ENCODE measurements at regions not wholly inside any gene's neighbourhood (a gene's known extent, or its start where the extent isn't known, plus 50 kb on each side); places are given as distances from the start of the nearest gene placed in this dataset.

- H3K9me3 ChIP-seq, result no peaks in the 10 kb centered on the region
- no peaks in the 10 kb centered on the region for H3K36me3 ChIP-seq
- intact Hi-C loops (cut with DNase I), result no loop called here
- H3K4me3 ChIP-seq, result no peak overlapping the region
- no peak overlapping the region for H3K27ac ChIP-seq
- WGBS, 2 donors, result 41% methylated on average over 2 of the region's 2 CpGs
- DNase-seq, result no peak
- H3K4me1 ChIP-seq, result no peaks in the 10 kb centered on the region
- TF ChIP-seq CTCF (IDR thresholded peaks at IDR 0.05), result no peak
- TF ChIP-seq POLR2A (IDR thresholded peaks at IDR 0.05), result no peak
- no peak for TF ChIP-seq EP300 (IDR thresholded peaks at IDR 0.05)
- no peak for TF ChIP-seq POLR2AphosphoS5 (IDR thresholded peaks at IDR 0.05)
- H3K27me3 ChIP-seq, result no peaks in the 10 kb centered on the region
Observed at GRCh38 chr4:67035501-67035900, 509.8 kb downstream of the CENPC start.

GRCh38 chr4:67030636-67031035 lies 514.7 kb downstream of the CENPC start:
- no peaks in the 10 kb centered on the region for H3K36me3 ChIP-seq
- no peaks in the 10 kb centered on the region for H3K27me3 ChIP-seq
- no peak for DNase-seq
- no peaks in the 10 kb centered on the region for H3K4me1 ChIP-seq
- H3K27ac ChIP-seq, result no peak overlapping the region
- H3K9me3 ChIP-seq, result no peaks in the 10 kb centered on the region
- intact Hi-C loops (cut with DNase I), result no loop called here
- no peak for TF ChIP-seq CTCF (IDR thresholded peaks at IDR 0.05)
- TF ChIP-seq POLR2AphosphoS5 (IDR thresholded peaks at IDR 0.05), result no peak
- TF ChIP-seq POLR2A (IDR thresholded peaks at IDR 0.05), result no peak
- no peak for TF ChIP-seq EP300 (IDR thresholded peaks at IDR 0.05)
- no peak overlapping the region for H3K4me3 ChIP-seq

GRCh38 chr4:67020438-67020797 lies 524.9 kb downstream of the CENPC start:
- TF ChIP-seq EP300 (IDR thresholded peaks at IDR 0.05), result no peak
- 86 to 89% methylated on average over 1 of the region's 1 CpG for WGBS, 2 donors
- Histone ChIP-seq H3K27ac (no peak overlapping the region), H3K4me3 (no peak overlapping the region), H3K27me3 (no peaks in the 10 kb centered on the region), H3K36me3 (no peaks in the 10 kb centered on the region), H3K9me3 (peaks cover 0 to 2% (median 0%) of the 10 kb centered on the region in 4 donors), H3K4me1 (no peaks in the 10 kb centered on the region)
- intact Hi-C loops (cut with DNase I), result no loop called here
- DNase-seq, result no peak

- H3K4me3 ChIP-seq, result no peak overlapping the region
- H3K27me3 ChIP-seq, result no peaks in the 10 kb centered on the region
- no peak for DNase-seq
- no peaks in the 10 kb centered on the region for H3K36me3 ChIP-seq
- H3K9me3 ChIP-seq, result peaks cover 0 to 2% (median 0%) of the 10 kb centered on the region in 4 donors
- no peaks in the 10 kb centered on the region for H3K4me1 ChIP-seq
- no peak for TF ChIP-seq POLR2A (IDR thresholded peaks at IDR 0.05)
- TF ChIP-seq POLR2AphosphoS5 (IDR thresholded peaks at IDR 0.05), result no peak
- TF ChIP-seq EP300 (IDR thresholded peaks at IDR 0.05), result no peak
- TF ChIP-seq CTCF (IDR thresholded peaks at IDR 0.05), result no peak
- H3K27ac ChIP-seq, result no peak overlapping the region
- intact Hi-C loops (cut with DNase I), result no loop called here
- WGBS, 2 donors, result 67 to 75% methylated on average over 3 of the region's 3 CpGs
Observed at GRCh38 chr4:67019686-67020437, 525.4 kb downstream of the CENPC start.

GRCh38 chr4:67014592-67014991 lies 530.7 kb downstream of the CENPC start:
- H3K27ac ChIP-seq, result no peak overlapping the region
- no peak for DNase-seq
- H3K9me3 ChIP-seq, result peaks cover 0 to 2% (median 0%) of the 10 kb centered on the region in 4 donors
- no peaks in the 10 kb centered on the region for H3K36me3 ChIP-seq
- intact Hi-C loops (cut with DNase I), result no loop called here
- TF ChIP-seq POLR2AphosphoS5 (IDR thresholded peaks at IDR 0.05) (no peak), CTCF (IDR thresholded peaks at IDR 0.05) (no peak), POLR2A (IDR thresholded peaks at IDR 0.05) (no peak), EP300 (IDR thresholded peaks at IDR 0.05) (no peak)
- H3K4me1 ChIP-seq, result no peaks in the 10 kb centered on the region
- no peaks in the 10 kb centered on the region for H3K27me3 ChIP-seq
- 61 to 77% methylated on average over 4 of the region's 4 CpGs for WGBS, 2 donors
- no peak overlapping the region for H3K4me3 ChIP-seq
